ENCODE measurements at regions not wholly inside any gene's neighbourhood (a gene's known extent, or its start where the extent isn't known, plus 50 kb on each side); places are given as distances from the start of the nearest gene placed in this dataset.

- no peak for TF ChIP-seq POLR2AphosphoS5 (IDR thresholded peaks at IDR 0.05; ENCODE audit: low read depth, low read length)
- no peak for TF ChIP-seq REST (IDR thresholded peaks at IDR 0.05; ENCODE audit: insufficient read depth in 1 of 2, low read depth in 2 of 2, low read length in 2 of 2)
These were observed 407.0 kb downstream of the NPHP4 start for GRCh38 chr1:5585256-5585655.

All from PFSK-1 (cell line).